Activated T-helper 1 cell treated with anti-CD3 and anti-CD28 coated beads, Interleukin-12 subunit alpha, Interleukin-12 subunit beta, Interleukin-2, Interleukin-4 antibody, amounts not matched to agents 30 ng/mL and 10 ng/mL and 1 ng/mL, durations not matched to agents 14 hours and 24 hours and 36 hours (primary cell): ENCODE measurements at regions not wholly inside any gene's neighbourhood (a gene's known extent, or its start where the extent isn't known, plus 50 kb on each side); places are given as distances from the start of the nearest gene placed in this dataset.
"Not testable (repeated sequence)": the region's sequence is repeated elsewhere in the genome, so short reads cannot be mapped to it uniquely, and the experiment has no call there.

Experiments used
- DNase-seq: peaks from one replicate; pipeline ENCODE4 v3.0.0; 2021; ENCODE audit warnings: low spot score
- H3K27ac Mint-ChIP-seq: one replicate; pipeline ENCODE4 v1.8.0; 2021; ENCODE audit warnings: mild to moderate bottlenecking, mixed read lengths
- H3K27me3 Mint-ChIP-seq: one replicate; pipeline ENCODE4 v1.8.0; 2022; ENCODE audit warnings: mild to moderate bottlenecking, moderate library complexity, mixed read lengths; ENCODE audit not compliant: insufficient read depth
- H3K36me3 Mint-ChIP-seq: one replicate; pipeline ENCODE4 v1.8.0; 2021; ENCODE audit warnings: low read depth, mixed read lengths
- H3K4me1 Mint-ChIP-seq: one replicate; pipeline ENCODE4 v1.8.0; 2021; ENCODE audit warnings: low read depth, mixed read lengths
- H3K4me3 Mint-ChIP-seq: one replicate; pipeline ENCODE4 v1.8.0; 2021; ENCODE audit warnings: mild to moderate bottlenecking, moderate library complexity, mixed read lengths
- H3K9me3 Mint-ChIP-seq: one replicate; pipeline ENCODE4 v1.8.0; 2021; ENCODE audit warnings: mixed read lengths
- intact Hi-C: fragments of 100-400 bp; cut with micrococcal nuclease; formaldehyde crosslinking; loops from one replicate; pipeline ENCODE4 v1.15.1; 2024

DNA sequence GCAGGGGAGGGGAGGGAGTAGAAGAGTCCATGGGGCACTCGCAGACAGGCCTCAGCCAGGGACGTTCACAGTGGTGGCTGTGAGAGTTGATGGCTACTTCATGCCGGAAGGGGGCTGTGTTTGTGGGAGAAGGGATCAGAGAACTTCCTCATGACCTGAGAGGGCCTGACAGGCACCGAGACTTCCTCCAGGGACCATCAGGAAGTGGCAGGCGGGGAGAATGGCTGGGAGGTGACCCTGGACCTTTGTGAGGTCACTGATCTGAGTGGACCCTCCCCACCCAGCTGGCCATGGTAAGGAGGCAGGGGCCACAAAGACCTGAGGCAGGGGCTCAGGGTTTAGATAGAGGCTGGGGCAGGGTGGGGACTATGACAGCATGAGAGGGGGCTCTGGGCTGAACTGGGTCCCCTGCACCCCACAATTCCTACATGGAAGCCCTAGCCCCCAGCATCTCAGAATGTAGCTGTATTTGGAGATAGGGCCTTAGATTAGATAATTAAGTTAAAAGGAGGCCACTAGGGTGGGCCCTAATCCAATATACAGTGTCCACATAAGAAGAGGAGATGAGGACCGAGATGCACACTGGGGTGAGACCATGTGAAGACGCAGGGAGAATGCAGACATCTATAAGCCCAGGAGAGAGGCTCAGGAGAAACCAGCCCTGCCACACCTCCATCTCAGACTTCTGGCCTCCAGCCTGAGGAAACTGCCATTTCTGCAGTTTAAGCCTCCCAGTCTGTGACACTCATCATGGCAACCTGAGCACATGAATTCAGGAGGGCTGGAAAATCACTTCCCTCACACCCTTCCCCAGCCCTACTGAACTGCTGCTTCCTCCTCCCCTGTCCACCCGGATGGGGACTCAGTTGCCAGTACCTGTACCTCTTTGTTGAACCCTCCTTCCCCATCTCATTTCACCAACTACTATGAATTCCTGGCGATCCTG lies 273.9 kb upstream of the ZNF32 start:
- H3K27ac Mint-ChIP-seq, result no peak overlapping the region
- H3K9me3 Mint-ChIP-seq, result no peaks in the 10 kb centered on the region
- H3K27me3 Mint-ChIP-seq, result peaks cover 1% of the 10 kb centered on the region
- H3K4me1 Mint-ChIP-seq, result no peaks in the 10 kb centered on the region
- no peak for DNase-seq
- H3K4me3 Mint-ChIP-seq, result no peak overlapping the region
- H3K36me3 Mint-ChIP-seq, result no peaks in the 10 kb centered on the region
- intact Hi-C loops, result loop anchor here (2.0 kb wide), 1 partner anchor 76 kb away; no protein-coding TSS in a partner anchor

DNA sequence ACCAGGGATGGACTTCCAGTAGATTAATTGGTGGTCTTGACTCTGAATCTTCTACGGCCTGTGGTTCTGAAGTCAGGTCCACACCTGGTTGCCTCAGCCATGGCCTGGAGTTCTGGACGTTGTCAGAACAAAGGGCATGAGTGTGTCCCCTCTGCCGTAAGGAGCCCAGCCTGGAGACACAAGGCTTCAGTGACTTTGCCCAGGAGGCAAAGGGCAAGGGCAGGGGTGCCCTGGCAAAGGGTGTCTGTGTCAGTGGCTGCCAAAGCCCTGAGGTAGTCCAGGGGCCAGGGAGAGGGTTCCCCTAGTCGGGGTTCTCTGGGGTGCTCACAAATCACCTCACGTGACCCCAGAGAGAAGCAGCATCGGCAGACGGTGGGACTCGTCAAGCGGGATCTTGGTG lies 273.2 kb upstream of the ZNF32 start:
- Mint-ChIP-seq H3K27ac (no peak overlapping the region), H3K4me3 (no peak overlapping the region), H3K4me1 (no peaks in the 10 kb centered on the region), H3K9me3 (no peaks in the 10 kb centered on the region), H3K27me3 (peaks cover 3% of the 10 kb centered on the region), H3K36me3 (no peaks in the 10 kb centered on the region)
- no peak for DNase-seq
- intact Hi-C loops, result loop anchor here (2.0 kb wide), 1 partner anchor 75 kb away; no protein-coding TSS in a partner anchor

DNA sequence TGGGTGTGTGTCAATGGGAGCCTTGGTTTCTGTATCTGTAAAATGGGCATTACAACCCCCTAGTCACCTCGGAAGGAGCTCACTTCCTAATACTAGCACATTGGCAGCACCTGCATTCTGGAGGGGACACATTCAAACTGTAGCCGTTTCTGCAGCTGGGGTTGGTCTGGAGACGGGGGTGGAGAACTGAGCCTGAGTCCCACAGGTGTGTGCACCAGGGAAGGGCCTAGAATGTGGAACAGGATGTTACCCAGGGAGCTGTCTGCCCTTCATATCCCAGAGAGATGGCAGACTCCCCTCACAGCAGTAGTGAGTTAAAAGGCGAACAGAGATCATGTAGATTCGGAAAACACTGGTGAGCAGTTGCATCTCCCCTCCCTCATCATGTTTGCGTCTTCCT lies 272.8 kb upstream of the ZNF32 start:
- Mint-ChIP-seq H3K9me3 (no peaks in the 10 kb centered on the region), H3K36me3 (no peaks in the 10 kb centered on the region), H3K4me1 (no peaks in the 10 kb centered on the region), H3K27me3 (peaks cover 3% of the 10 kb centered on the region), H3K4me3 (no peak overlapping the region), H3K27ac (no peak overlapping the region)
- intact Hi-C loops, result no loop called here
- no peak for DNase-seq

DNA sequence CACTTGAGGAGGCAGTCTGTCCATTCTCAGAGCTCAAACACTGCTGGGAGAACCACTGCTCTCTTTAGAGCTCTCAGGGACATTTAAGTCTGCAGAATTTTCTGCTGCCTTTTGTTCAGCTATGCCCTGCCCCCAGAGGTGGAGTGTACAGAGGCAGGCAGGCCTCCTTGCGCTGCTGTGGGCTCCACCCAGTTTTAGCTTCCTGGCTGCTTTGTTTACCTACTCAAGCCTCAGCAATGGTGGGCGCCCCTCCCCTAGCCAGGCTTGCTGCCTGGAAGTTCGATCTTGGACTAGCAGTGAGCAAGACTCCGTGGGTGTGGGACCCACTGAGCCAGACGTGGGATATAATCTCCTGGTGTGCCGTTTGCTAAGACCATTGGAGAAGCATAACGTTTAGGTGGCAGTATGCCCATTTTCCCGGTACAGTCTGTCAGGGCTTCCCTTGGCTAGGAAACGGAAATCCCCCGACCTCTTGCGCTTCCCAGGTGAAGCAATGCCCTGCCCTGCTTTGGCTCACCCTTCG lies 271.6 kb upstream of the ZNF32 start:
- H3K9me3 Mint-ChIP-seq, H3K27me3 Mint-ChIP-seq, DNase-seq, H3K27ac Mint-ChIP-seq, H3K36me3 Mint-ChIP-seq, H3K4me3 Mint-ChIP-seq, H3K4me1 Mint-ChIP-seq, intact Hi-C loops: not testable (repeated sequence)

DNA sequence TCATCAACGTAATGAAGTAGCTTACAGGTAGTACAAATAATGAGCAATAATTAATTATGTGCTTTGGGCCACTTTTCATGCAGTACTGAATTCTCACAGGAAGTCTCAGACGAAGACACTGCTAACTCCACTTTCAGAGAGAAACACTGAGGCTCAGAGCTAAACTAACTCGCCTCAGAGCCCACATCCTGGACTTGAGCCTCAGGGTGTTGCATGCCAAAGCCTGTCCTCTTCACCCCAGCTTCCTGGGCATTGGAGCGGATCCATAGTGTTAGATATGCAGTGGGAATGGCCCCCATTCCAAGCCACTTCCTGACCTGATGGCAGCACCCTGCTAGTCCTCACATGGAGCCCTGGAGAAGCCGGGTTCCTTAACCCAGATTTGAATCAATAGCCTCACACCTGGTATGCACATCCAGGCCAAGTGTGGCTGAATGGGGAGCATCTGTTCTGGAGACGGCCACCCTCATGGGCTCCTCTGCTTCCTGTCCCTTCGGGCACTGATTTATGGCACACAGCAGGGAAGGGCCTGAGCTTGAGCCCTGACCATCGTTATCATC lies 265.1 kb upstream of the ZNF32 start:
- Mint-ChIP-seq H3K4me3 (no peak overlapping the region), H3K4me1 (no peaks in the 10 kb centered on the region), H3K9me3 (no peaks in the 10 kb centered on the region), H3K27me3 (peaks cover 3% of the 10 kb centered on the region), H3K36me3 (no peaks in the 10 kb centered on the region), H3K27ac (no peak overlapping the region)
- intact Hi-C loops, result no loop called here
- no peak for DNase-seq

DNA sequence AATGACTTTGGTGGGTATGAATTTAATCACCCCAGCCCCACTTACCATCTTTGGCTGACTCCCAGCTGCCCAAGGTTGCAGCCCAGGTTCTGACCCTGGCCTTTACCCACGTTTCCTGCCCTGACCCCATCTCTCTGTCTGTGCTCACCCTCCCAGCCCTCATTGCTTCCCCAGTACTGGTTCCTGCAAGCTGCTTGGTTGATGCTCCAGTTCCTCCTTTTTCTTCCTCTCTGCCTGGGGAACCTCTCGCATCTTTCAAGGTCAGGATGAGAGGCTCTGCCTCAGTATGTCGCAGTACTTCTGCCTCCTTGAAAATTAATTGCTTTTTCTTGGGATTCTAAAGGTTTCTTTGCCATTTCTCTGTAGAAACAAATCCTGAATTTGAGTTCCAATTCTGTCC lies 263.8 kb upstream of the ZNF32 start:
- intact Hi-C loops, result no loop called here
- Mint-ChIP-seq H3K27me3 (peaks cover under 1% of the 10 kb centered on the region), H3K27ac (no peak overlapping the region), H3K4me1 (no peaks in the 10 kb centered on the region), H3K4me3 (no peak overlapping the region), H3K9me3 (no peaks in the 10 kb centered on the region), H3K36me3 (no peaks in the 10 kb centered on the region)
- DNase-seq, result no peak

DNA sequence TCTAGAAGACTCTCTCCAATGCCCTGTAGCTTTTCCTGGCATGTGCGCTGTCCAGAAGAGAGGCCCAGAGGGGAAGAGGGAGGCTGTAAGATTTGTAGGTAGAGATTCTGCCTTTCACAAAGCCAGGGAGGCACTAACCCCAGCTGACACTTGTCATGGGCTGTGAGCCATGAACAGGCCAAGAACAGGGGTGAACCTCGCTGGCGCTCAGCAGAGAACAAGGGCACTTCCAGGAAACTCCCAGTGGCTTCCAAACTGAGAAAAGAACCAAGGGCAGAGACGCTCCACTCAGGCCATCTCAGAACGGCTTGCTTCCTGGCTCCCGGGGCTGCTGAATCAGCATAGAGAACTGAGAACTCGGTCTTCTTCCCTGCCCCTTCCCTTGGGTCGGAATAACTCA lies 257.8 kb upstream of the ZNF32 start:
- Mint-ChIP-seq H3K27ac (no peak overlapping the region), H3K4me3 (no peak overlapping the region), H3K36me3 (no peaks in the 10 kb centered on the region), H3K9me3 (no peaks in the 10 kb centered on the region), H3K4me1 (no peaks in the 10 kb centered on the region), H3K27me3 (peaks cover 10% of the 10 kb centered on the region)
- intact Hi-C loops, result no loop called here
- no peak for DNase-seq

DNA sequence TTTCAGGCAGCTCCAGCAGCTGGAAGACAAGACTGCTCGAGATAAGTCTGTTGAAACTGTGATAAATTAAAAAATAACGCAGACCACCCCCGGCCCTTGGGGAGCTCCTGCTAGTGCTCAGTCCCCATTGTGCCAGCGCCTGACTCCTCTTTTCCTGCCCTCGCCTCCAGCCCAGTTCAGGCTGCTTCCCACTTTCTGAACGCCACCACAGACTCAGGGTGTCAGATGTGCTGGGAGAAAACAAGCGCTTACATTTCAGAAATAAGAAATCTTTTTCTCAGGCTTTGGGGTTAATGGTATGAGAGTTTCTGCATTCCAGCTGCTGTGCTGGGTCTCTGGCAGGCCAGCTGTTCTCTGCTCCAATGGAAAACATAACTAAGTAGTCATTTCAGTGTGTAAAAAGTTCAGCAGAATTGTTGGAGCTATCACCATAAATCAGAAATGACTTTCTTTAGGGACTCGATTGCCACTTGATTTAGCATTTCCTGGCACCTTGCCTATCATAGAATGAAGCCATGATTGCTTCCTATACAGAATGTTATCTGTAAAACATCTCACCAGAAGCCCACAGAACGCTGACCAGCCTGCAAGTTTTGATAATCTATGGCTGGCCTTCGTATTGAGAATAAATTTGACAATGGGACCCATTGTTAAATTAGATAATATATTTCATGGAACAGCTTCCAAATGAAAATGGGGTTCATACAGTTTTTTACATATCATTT lies 257.0 kb upstream of the ZNF32 start:
- no peaks in the 10 kb centered on the region for H3K9me3 Mint-ChIP-seq
- H3K27ac Mint-ChIP-seq, result no peak overlapping the region
- peaks cover 10% of the 10 kb centered on the region for H3K27me3 Mint-ChIP-seq
- no peak overlapping the region for H3K4me3 Mint-ChIP-seq
- no peak for DNase-seq
- intact Hi-C loops, result no loop called here
- H3K4me1 Mint-ChIP-seq, result no peaks in the 10 kb centered on the region
- no peaks in the 10 kb centered on the region for H3K36me3 Mint-ChIP-seq

DNA sequence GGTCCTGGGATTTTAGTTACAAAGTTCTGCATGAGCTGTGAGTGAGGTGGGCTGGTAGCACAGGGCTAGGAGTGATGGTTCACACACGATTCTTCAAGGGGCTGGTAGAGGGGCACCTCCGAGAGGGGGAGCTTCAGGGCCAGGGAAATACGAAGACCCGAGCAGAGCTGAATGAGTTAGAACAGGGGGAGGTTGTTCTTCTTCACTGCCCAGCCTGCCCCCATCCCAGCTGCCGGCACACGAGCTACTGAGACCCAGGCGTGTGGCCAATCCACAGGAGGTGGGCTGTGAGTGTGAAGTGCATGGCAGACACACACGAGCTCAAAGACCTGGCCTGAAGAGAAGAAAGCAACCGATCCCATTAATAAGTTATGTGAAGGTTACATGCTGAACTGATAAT lies 256.2 kb upstream of the ZNF32 start:
- DNase-seq, result no peak
- Mint-ChIP-seq H3K4me3 (no peak overlapping the region), H3K27ac (no peak overlapping the region), H3K9me3 (no peaks in the 10 kb centered on the region), H3K36me3 (no peaks in the 10 kb centered on the region), H3K4me1 (no peaks in the 10 kb centered on the region), H3K27me3 (peaks cover 10% of the 10 kb centered on the region)
- intact Hi-C loops, result no loop called here

DNA sequence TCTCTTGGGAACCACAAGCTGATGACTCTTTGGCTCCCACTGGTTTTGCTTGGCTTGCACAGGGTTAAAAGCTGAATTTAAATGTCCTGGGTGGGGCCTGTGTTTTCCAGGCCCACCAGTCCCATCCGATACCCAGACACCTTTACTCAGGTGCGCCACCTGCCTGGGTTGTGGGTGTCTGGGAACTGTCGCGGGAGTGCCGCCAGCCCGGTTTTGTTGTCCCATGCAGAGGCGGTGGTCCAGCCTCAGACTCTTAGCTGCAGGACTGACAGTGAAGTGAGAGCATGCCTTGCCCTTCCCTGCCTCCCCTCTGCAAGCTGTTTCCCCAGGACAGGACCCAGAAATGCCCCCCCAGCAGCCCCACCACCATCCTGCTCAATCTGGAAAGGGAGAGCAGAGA lies 255.6 kb upstream of the ZNF32 start:
- intact Hi-C loops, result no loop called here
- no peaks in the 10 kb centered on the region for H3K4me1 Mint-ChIP-seq
- peaks cover 10% of the 10 kb centered on the region for H3K27me3 Mint-ChIP-seq
- H3K36me3 Mint-ChIP-seq, result no peaks in the 10 kb centered on the region
- H3K9me3 Mint-ChIP-seq, result no peaks in the 10 kb centered on the region
- no peak overlapping the region for H3K4me3 Mint-ChIP-seq
- DNase-seq, result no peak
- no peak overlapping the region for H3K27ac Mint-ChIP-seq

DNA sequence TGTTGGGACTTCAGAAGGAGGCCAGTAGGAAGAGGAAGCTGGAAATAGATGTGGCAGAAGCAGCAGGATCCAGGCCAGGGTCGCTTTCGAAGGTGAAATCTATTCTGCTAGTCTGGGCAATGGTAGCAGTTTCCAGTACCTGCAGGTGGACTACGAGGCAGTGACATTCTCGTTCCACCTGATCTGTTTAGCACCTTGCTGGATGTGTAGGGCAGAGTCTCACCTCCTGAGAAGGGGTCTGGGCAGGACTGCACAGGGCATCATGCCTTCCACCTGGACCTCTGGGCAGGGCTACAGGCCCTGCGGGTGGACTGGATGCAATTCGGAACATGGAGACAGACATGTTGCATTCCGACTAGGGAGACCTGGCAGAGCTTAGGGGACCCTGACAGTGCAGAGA lies 254.8 kb upstream of the ZNF32 start:
- DNase-seq, result no peak
- H3K4me1 Mint-ChIP-seq, result no peaks in the 10 kb centered on the region
- H3K4me3 Mint-ChIP-seq, result no peak overlapping the region
- intact Hi-C loops, result no loop called here
- no peaks in the 10 kb centered on the region for H3K9me3 Mint-ChIP-seq
- no peak overlapping the region for H3K27ac Mint-ChIP-seq
- H3K36me3 Mint-ChIP-seq, result no peaks in the 10 kb centered on the region
- peaks cover 10% of the 10 kb centered on the region for H3K27me3 Mint-ChIP-seq

DNA sequence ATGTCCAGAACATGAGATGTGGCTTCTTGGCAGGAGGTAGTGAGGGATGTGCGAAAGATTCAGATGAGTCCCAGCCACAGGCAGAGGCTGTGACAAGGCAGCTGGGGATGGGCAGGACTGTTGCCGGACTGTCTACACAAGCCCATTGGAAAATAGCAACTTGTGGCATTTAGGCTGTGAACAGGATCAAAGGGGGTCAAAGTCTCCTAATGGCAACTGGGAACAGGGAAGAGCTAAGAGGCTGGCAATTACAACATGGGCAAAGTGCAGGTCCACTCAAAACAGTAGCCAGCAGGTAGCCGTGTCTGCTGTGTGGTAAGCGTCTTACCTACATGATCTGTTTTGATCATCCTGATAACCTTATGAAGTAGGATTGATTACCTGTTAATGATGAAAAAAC lies 254.2 kb upstream of the ZNF32 start:
- Mint-ChIP-seq H3K27ac (no peak overlapping the region), H3K27me3 (peaks cover 10% of the 10 kb centered on the region), H3K9me3 (no peaks in the 10 kb centered on the region), H3K4me1 (no peaks in the 10 kb centered on the region), H3K4me3 (no peak overlapping the region), H3K36me3 (no peaks in the 10 kb centered on the region)
- intact Hi-C loops, result no loop called here
- no peak for DNase-seq
